ENCODE measurements at regions not wholly inside any gene's neighbourhood (a gene's known extent, or its start where the extent isn't known, plus 50 kb on each side); places are given as distances from the start of the nearest gene placed in this dataset.

DNA sequence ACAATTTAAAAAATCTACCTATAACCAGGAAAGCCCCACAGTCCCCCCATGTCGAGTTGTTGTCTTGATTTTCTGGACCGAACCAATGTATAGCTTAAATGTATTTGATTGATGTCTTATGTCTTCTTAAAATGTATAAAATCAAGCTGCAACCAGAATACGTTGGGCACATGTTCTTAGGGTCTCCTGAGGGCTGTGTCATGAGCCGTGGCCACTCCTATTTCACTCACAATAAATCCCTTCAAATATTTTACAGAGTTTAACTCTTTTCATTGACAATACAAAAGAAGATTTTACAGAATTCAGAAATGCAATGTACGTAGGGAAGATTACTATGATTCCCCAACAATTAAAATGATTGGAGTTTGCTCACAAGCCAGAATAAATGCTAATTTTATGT, 428.7 kb upstream of the RAG2 start:
- Histone ChIP-seq H3K27me3 (replicated peaks; ENCODE audit: insufficient read depth) (no peaks in the 10 kb centered on the region), H3K4me1 (replicated peaks) (no peaks in the 10 kb centered on the region), H3K9me3 (no peaks in the 10 kb centered on the region), H3K27ac (no peak overlapping the region), H3K4me3 (no peak overlapping the region), H3K36me3 (no peaks in the 10 kb centered on the region)
- WGBS = 83% methylated on average over 5 of the region's 5 CpGs
- intact Hi-C loops (cut with DNase I) = no loop called here
- DNase-seq (ENCODE audit: low spot score) = no peak
- TF ChIP-seq POLR2AphosphoS5 (IDR thresholded peaks at IDR 0.05) = no peak
- no peak for TF ChIP-seq POLR2A (IDR thresholded peaks at IDR 0.05)
- no peak for TF ChIP-seq CTCF (IDR thresholded peaks at IDR 0.05)

DNA sequence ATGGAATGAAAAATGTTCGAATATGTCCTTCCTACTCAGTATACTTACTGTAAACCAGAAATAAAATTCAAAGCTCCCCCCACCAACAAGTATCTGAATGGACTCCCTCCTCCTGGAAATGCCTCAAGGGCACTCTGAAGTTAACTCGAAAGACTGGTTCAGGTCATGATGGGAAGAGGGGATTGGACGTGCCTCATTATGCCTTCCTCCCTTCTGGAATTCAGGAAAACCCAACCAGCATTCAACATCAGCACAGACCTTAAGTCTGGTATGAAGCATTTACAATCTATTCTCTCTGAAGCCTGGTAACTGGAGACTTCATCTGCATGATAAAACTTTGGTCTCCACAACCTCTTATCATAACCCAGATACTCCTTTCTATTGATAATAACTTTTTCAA, 428.3 kb upstream of the RAG2 start:
- H3K4me1 ChIP-seq (replicated peaks) = no peaks in the 10 kb centered on the region
- H3K36me3 ChIP-seq = no peaks in the 10 kb centered on the region
- no peak for TF ChIP-seq CTCF (IDR thresholded peaks at IDR 0.05)
- TF ChIP-seq POLR2AphosphoS5 (IDR thresholded peaks at IDR 0.05) = no peak
- DNase-seq (ENCODE audit: low spot score) = no peak
- intact Hi-C loops (cut with DNase I) = no loop called here
- 24% methylated on average over 3 of the region's 3 CpGs for WGBS
- H3K27me3 ChIP-seq (replicated peaks; ENCODE audit: insufficient read depth) = no peaks in the 10 kb centered on the region
- no peaks in the 10 kb centered on the region for H3K9me3 ChIP-seq
- H3K27ac ChIP-seq = no peak overlapping the region
- H3K4me3 ChIP-seq = no peak overlapping the region

DNA sequence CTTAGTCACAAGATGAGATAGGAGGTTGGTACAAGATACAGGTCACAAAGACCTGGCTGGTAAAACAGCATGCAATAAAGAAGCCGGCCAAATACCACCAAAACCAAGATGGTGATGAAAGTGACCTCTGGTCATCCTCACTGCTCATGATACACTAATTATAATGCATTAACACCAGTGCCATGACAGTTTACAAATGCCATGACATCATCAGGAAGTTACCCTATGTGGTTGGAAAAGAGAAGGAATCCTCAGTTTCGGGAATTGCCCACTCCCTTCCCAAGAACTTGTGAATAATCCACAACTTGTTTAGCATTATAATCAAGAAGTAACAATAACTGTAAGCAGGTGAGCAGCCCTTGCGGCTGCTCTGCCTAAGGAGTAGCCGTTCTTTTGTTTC, 408.5 kb upstream of the RAG2 start:
- Histone ChIP-seq H3K27ac (no peak overlapping the region), H3K27me3 (replicated peaks; ENCODE audit: insufficient read depth) (no peaks in the 10 kb centered on the region), H3K4me3 (no peak overlapping the region), H3K9me3 (no peaks in the 10 kb centered on the region), H3K36me3 (no peaks in the 10 kb centered on the region), H3K4me1 (replicated peaks) (no peaks in the 10 kb centered on the region)
- TF ChIP-seq POLR2A (IDR thresholded peaks at IDR 0.05) (no peak), POLR2AphosphoS5 (IDR thresholded peaks at IDR 0.05) (no peak), CTCF (IDR thresholded peaks at IDR 0.05) (no peak)
- intact Hi-C loops (cut with DNase I) = no loop called here
- WGBS = 92% methylated on average over 4 of the region's 4 CpGs
- DNase-seq (ENCODE audit: low spot score) = no peak

DNA sequence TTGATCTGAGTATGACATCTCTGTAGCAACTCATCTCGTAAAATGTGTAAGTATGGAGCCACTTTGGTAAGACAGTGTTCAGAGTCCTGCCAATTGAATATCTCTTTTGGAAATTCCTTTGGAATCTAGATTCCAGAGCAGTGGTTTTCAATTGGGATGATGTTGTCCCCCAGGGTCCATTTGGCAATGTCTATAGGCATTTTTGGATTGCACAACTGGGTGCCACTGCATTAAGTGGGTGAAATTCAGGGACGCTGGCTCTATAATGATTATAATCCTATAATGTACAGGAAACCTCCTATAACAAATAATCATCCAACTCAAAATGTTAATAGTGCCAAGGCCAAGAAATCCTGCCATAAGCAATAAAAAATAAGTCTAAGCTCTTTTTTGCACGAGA, 404.8 kb upstream of the RAG2 start:
- Histone ChIP-seq H3K27ac (no peak overlapping the region), H3K4me3 (no peak overlapping the region), H3K27me3 (replicated peaks; ENCODE audit: insufficient read depth) (no peaks in the 10 kb centered on the region), H3K9me3 (no peaks in the 10 kb centered on the region), H3K4me1 (replicated peaks) (no peaks in the 10 kb centered on the region), H3K36me3 (no peaks in the 10 kb centered on the region)
- TF ChIP-seq POLR2AphosphoS5 (IDR thresholded peaks at IDR 0.05) = no peak
- no peak for TF ChIP-seq CTCF (IDR thresholded peaks at IDR 0.05)
- no peak for TF ChIP-seq POLR2A (IDR thresholded peaks at IDR 0.05)
- intact Hi-C loops (cut with DNase I) = no loop called here
- no peak for DNase-seq (ENCODE audit: low spot score)
- WGBS = 59% methylated on average over 3 of the region's 3 CpGs

DNA sequence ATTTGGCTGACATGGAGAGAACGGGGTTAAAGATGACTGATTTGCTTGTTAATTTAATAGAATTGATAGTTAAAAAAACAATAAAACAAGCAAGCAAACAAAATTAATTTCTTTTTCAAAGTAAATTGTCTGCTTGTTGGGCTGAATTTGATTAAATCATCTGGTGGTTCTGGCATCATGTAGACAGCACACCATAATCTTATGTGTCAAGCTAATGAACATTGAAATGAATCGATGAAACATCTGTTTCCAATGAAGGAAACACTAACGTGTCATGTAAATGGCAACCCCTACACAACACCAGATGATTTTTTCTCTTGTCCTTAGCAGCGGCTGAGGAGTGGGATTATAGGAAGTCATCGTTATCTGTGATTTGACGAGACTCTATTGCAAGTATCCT, 399.6 kb upstream of the RAG2 start:
- intact Hi-C loops (cut with DNase I) = no loop called here
- DNase-seq (ENCODE audit: low spot score) = no peak
- no peaks in the 10 kb centered on the region for H3K4me1 ChIP-seq (replicated peaks)

More for the DNA sequence above, 399.6 kb upstream of the RAG2 start:
- no peak for TF ChIP-seq POLR2A (IDR thresholded peaks at IDR 0.05)
- TF ChIP-seq CTCF (IDR thresholded peaks at IDR 0.05) = no peak
- no peak for TF ChIP-seq POLR2AphosphoS5 (IDR thresholded peaks at IDR 0.05)
- no peaks in the 10 kb centered on the region for H3K36me3 ChIP-seq
- WGBS = 67% methylated on average over 6 of the region's 6 CpGs
- H3K4me3 ChIP-seq = no peak overlapping the region
- no peak overlapping the region for H3K27ac ChIP-seq
- no peaks in the 10 kb centered on the region for H3K9me3 ChIP-seq
- H3K27me3 ChIP-seq (replicated peaks; ENCODE audit: insufficient read depth) = no peaks in the 10 kb centered on the region
